ENCODE measurements at regions not wholly inside any gene's neighbourhood (a gene's known extent, or its start where the extent isn't known, plus 50 kb on each side); places are given as distances from the start of the nearest gene placed in this dataset.
"Not testable (repeated sequence)": the region's sequence is repeated elsewhere in the genome, so short reads cannot be mapped to it uniquely, and the experiment has no call there.

GRCh38 chr3:160097478-160097877, 108.8 kb downstream of the IL12A start:
- no peak for DNase-seq (ENCODE audit: low read depth, low spot score)

- DNase-seq (ENCODE audit: low read depth, low spot score), result no peak
Observed at GRCh38 chr3:160098261-160098908, 109.8 kb downstream of the IL12A start.

GRCh38 chr3:160098926-160099626, 110.4 kb downstream of the IL12A start:
- DNase-seq (ENCODE audit: low read depth, low spot score), result no peak

- DNase-seq (ENCODE audit: low read depth, low spot score), result no peak
Observed at GRCh38 chr3:160099834-160100233, 111.2 kb downstream of the IL12A start.

GRCh38 chr3:160100610-160101009, 112.0 kb downstream of the IL12A start:
- DNase-seq (ENCODE audit: low read depth, low spot score), result no peak

- DNase-seq (ENCODE audit: low read depth, low spot score), result not testable (repeated sequence)
Observed at GRCh38 chr3:160102001-160102400, 113.4 kb downstream of the IL12A start.

- no peak for DNase-seq (ENCODE audit: low read depth, low spot score)
Observed at GRCh38 chr3:160103397-160103796, 114.8 kb downstream of the IL12A start.

- DNase-seq (ENCODE audit: low read depth, low spot score), result no peak
Observed at GRCh38 chr3:160105907-160106584, 117.4 kb downstream of the IL12A start.

GRCh38 chr3:160106905-160107861, 118.0 kb upstream of the C3orf80 start:
- no peak for DNase-seq (ENCODE audit: low read depth, low spot score)

GRCh38 chr3:160108362-160108761, 116.9 kb upstream of the C3orf80 start:
- DNase-seq (ENCODE audit: low read depth, low spot score), result no peak

GRCh38 chr3:160112481-160112880, 112.7 kb upstream of the C3orf80 start:
- no peak for DNase-seq (ENCODE audit: low read depth, low spot score)

GRCh38 chr3:160112996-160113395, 112.2 kb upstream of the C3orf80 start:
- no peak for DNase-seq (ENCODE audit: low read depth, low spot score)

GRCh38 chr3:160114355-160114995, 110.7 kb upstream of the C3orf80 start:
- no peak for DNase-seq (ENCODE audit: low read depth, low spot score)

- no peak for DNase-seq (ENCODE audit: low read depth, low spot score)
Observed at GRCh38 chr3:160115387-160115786, 109.8 kb upstream of the C3orf80 start.

GRCh38 chr3:160124224-160124623, 101.0 kb upstream of the C3orf80 start:
- no peak for DNase-seq (ENCODE audit: low read depth, low spot score)

- DNase-seq (ENCODE audit: low read depth, low spot score), result peak; percentile 27
Observed at GRCh38 chr3:160125258-160125657, 100.0 kb upstream of the C3orf80 start.

GRCh38 chr3:160126051-160126450, 99.2 kb upstream of the C3orf80 start:
- DNase-seq (ENCODE audit: low read depth, low spot score), result no peak

- no peak for DNase-seq (ENCODE audit: low read depth, low spot score)
Observed at GRCh38 chr3:160126761-160127160, 98.5 kb upstream of the C3orf80 start.

- DNase-seq (ENCODE audit: low read depth, low spot score), result no peak
Observed at GRCh38 chr3:160127308-160127707, 97.9 kb upstream of the C3orf80 start.

- no peak for DNase-seq (ENCODE audit: low read depth, low spot score)
Observed at GRCh38 chr3:160128056-160128455, 97.2 kb upstream of the C3orf80 start.
